Ishikawa (cell line): ENCODE measurements at regions not wholly inside any gene's neighbourhood (a gene's known extent, or its start where the extent isn't known, plus 50 kb on each side); places are given as distances from the start of the nearest gene placed in this dataset.

Source experiments
- CEBPB ChIP-seq: IDR thresholded peaks from 2 replicates; pipeline ENCODE4 v1.6.1; 2012
- CREB1 ChIP-seq: IDR thresholded peaks from 2 replicates; pipeline ENCODE4 v1.6.1; 2012; ENCODE audit warnings: low read depth
- EGR1 ChIP-seq: IDR thresholded peaks from 2 replicates; pipeline ENCODE4 v1.6.1; 2012
- EP300 ChIP-seq: IDR thresholded peaks from 2 replicates; pipeline ENCODE4 v1.6.1; 2012; ENCODE audit warnings: borderline replicate concordance
- FOXM1 ChIP-seq: IDR thresholded peaks from 2 replicates; pipeline ENCODE4 v1.6.1; 2012; ENCODE audit warnings: low read depth, borderline replicate concordance
- MAX ChIP-seq: IDR thresholded peaks from 2 replicates; pipeline ENCODE4 v1.6.1; 2012
- NFIC ChIP-seq: IDR thresholded peaks from 2 replicates; pipeline ENCODE4 v1.6.1; 2012
- RAD21 ChIP-seq: IDR thresholded peaks from 2 replicates; pipeline ENCODE4 v1.6.1; 2012; ENCODE audit warnings: low read depth
- REST ChIP-seq: IDR thresholded peaks from 2 replicates; pipeline ENCODE4 v1.6.1; 2012; ENCODE audit warnings: low read depth, mild to moderate bottlenecking
- TAF1 ChIP-seq: IDR thresholded peaks from 2 replicates; pipeline ENCODE4 v1.6.1; 2012; ENCODE audit warnings: low read depth, mild to moderate bottlenecking
- TCF12 ChIP-seq: IDR thresholded peaks from 2 replicates; pipeline ENCODE4 v1.6.1; 2012; ENCODE audit warnings: low read depth
- TEAD4 ChIP-seq: IDR thresholded peaks from 2 replicates; pipeline ENCODE4 v1.6.1; 2012
- USF1 ChIP-seq: IDR thresholded peaks from 2 replicates; pipeline ENCODE4 v1.6.1; 2012
- YY1 ChIP-seq: IDR thresholded peaks from 2 replicates; pipeline ENCODE4 v1.6.1; 2012; ENCODE audit warnings: low read depth
- ZBTB7A ChIP-seq: IDR thresholded peaks from 2 replicates; pipeline ENCODE4 v1.6.1; 2012; ENCODE audit warnings: low read depth

- TF ChIP-seq TCF12: no peak
- no peak for TF ChIP-seq EGR1
- no peak for TF ChIP-seq TAF1
- no peak for TF ChIP-seq EP300
- TF ChIP-seq FOXM1: no peak
- no peak for TF ChIP-seq YY1
- no peak for TF ChIP-seq TEAD4
- TF ChIP-seq ZBTB7A: no peak
- no peak for TF ChIP-seq RAD21
- no peak for TF ChIP-seq MAX
- no peak for TF ChIP-seq USF1
- no peak for TF ChIP-seq NFIC
- no peak for TF ChIP-seq CREB1
- TF ChIP-seq REST: no peak
- no peak for TF ChIP-seq CEBPB
Observed at GRCh38 chr17:28267720-28268609, 51.0 kb upstream of the TMEM97 start.

GRCh38 chr17:28268610-28269313 lies 50.2 kb upstream of the TMEM97 start:
- no peak for TF ChIP-seq NFIC
- no peak for TF ChIP-seq TAF1
- TF ChIP-seq CREB1: no peak
- no peak for TF ChIP-seq ZBTB7A
- TF ChIP-seq RAD21: no peak
- no peak for TF ChIP-seq TEAD4
- TF ChIP-seq FOXM1: no peak
- TF ChIP-seq EP300: no peak
- TF ChIP-seq REST: no peak
- no peak for TF ChIP-seq USF1
- TF ChIP-seq YY1: no peak
- TF ChIP-seq CEBPB: no peak
- TF ChIP-seq EGR1: no peak
